ENCODE measurements at regions not wholly inside any gene's neighbourhood (a gene's known extent, or its start where the extent isn't known, plus 50 kb on each side); places are given as distances from the start of the nearest gene placed in this dataset.

DNA sequence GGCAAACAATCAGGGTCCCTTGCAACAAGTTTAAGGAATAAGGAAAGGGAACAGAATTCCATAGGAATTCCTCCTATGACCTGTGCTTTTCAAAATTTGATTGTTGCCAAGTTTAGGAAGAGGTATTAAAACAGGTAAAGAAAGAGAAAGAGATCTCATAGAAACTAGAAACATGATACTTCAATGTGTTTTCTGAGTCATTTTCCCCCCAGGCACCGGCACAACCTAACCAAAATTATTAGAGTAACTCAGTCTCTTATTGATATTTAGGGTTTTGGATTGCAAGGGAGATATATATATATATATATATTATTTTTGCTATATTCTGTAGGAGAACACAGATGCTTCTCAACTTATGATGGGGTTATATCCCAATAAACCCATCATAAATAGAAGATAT, 278.0 kb upstream of the DKK2 start:
- TF ChIP-seq EZH2 (IDR thresholded peaks at IDR 0.05; ENCODE audit: low read length, missing control alignments): no peak
- TF ChIP-seq, protein P1, sequence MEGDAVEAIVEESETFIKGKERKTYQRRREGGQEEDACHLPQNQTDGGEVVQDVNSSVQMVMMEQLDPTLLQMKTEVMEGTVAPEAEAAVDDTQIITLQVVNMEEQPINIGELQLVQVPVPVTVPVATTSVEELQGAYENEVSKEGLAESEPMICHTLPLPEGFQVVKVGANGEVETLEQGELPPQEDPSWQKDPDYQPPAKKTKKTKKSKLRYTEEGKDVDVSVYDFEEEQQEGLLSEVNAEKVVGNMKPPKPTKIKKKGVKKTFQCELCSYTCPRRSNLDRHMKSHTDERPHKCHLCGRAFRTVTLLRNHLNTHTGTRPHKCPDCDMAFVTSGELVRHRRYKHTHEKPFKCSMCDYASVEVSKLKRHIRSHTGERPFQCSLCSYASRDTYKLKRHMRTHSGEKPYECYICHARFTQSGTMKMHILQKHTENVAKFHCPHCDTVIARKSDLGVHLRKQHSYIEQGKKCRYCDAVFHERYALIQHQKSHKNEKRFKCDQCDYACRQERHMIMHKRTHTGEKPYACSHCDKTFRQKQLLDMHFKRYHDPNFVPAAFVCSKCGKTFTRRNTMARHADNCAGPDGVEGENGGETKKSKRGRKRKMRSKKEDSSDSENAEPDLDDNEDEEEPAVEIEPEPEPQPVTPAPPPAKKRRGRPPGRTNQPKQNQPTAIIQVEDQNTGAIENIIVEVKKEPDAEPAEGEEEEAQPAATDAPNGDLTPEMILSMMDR (conservative IDR thresholded peaks at IDR 0.05 in 1 of 2, IDR thresholded peaks at IDR 0.05 in 1 of 2; ENCODE audit: low read depth in 1 of 2, low read length in 2 of 2): no peak
